PC-3 (cell line): ENCODE measurements at regions not wholly inside any gene's neighbourhood (a gene's known extent, or its start where the extent isn't known, plus 50 kb on each side); places are given as distances from the start of the nearest gene placed in this dataset.
A peak's percentile ranks its signal among the peaks of the same experiment; 100 is the strongest.

Experiments used
- ATAC-seq: fragments of 200-7000 bp; cut with Tn5 transposase; 2 replicates; pipeline ENCODE4 v1.9.1; 2020; ENCODE audit warnings: mild to moderate bottlenecking, moderate library complexity
- BruUV-seq: library from RNA; stranded (reverse); fragments of 400-500 nt; replicated peaks from 2 replicates; lab custom pipeline; 2021; lab: Mats Ljungman, UMichigan
- CTCF ChIA-PET: fragments of 300-600 bp; sonication (Branson Sonifier 250); formaldehyde crosslinking; loops from one replicate; lab custom pipeline; 2022; ENCODE audit warnings: antibody characterized with exemption; lab: Charles Lee
- POLR2A ChIA-PET: fragments of 300-600 bp; sonication (Branson Sonifier 250); formaldehyde crosslinking; loops from one replicate; lab custom pipeline; 2022; ENCODE audit warnings: antibody characterized with exemption; ENCODE audit not compliant: unreplicated experiment; lab: Charles Lee
- DNase-seq: peaks from one replicate; pipeline ENCODE4 v3.0.0-alpha.2; 2015
- H2AFZ ChIP-seq: fragments of 300-600 bp; sonication (generic); 2 replicates; pipeline ENCODE4 v1.6.0; 2016; ENCODE audit warnings: antibody characterized with exemption, low read length
- H3F3A ChIP-seq: fragments of 300-600 bp; sonication (generic); one replicate; pipeline ENCODE4 v1.6.0; 2017; ENCODE audit warnings: antibody characterized with exemption, low read length, control low read depth, mild to moderate bottlenecking; ENCODE audit not compliant: unreplicated experiment
- H3K27ac ChIP-seq: fragments of 300-600 bp; sonication (generic); 2 replicates; pipeline ENCODE4 v1.5.1; 2016; ENCODE audit warnings: mild to moderate bottlenecking, low read length
- H3K27me3 ChIP-seq: fragments of 300-600 bp; sonication (generic); 2 replicates; pipeline ENCODE4 v1.6.1; 2016; ENCODE audit warnings: low read length, mixed read lengths
- H3K36me3 ChIP-seq: fragments of 300-600 bp; sonication (generic); 2 replicates; pipeline ENCODE4 v1.6.1; 2016; ENCODE audit warnings: low read depth, mixed run types, low read length, mixed read lengths
- H3K4me1 ChIP-seq: fragments of 300-600 bp; sonication (generic); 2 replicates; pipeline ENCODE4 v1.5.1; 2016; ENCODE audit warnings: low read length; ENCODE audit not compliant: insufficient read depth
- H3K4me2 ChIP-seq: fragments of 300-600 bp; sonication (generic); 2 replicates; pipeline ENCODE4 v1.6.0; 2016; ENCODE audit warnings: low read length
- H3K4me3 ChIP-seq: fragments of 300-600 bp; sonication (generic); 2 replicates; pipeline ENCODE4 v1.5.1; 2016; ENCODE audit warnings: mild to moderate bottlenecking, low read length, mixed read lengths
- H3K79me2 ChIP-seq: fragments of 300-600 bp; sonication (generic); 2 replicates; pipeline ENCODE4 v1.6.1; 2017; ENCODE audit warnings: low read length, mixed read lengths
- H3K9ac ChIP-seq: fragments of 300-600 bp; sonication (generic); 2 replicates; pipeline ENCODE4 v1.6.0; 2016; ENCODE audit warnings: mild to moderate bottlenecking, low read length
- H3K9me2 ChIP-seq: fragments of 300-600 bp; sonication (generic); replicated peaks from 2 replicates; pipeline ENCODE4 v1.6.1; 2016; ENCODE audit warnings: mixed run types, low read length, mixed read lengths
- H3K9me3 ChIP-seq: fragments of 300-600 bp; sonication (generic); 2 replicates; pipeline ENCODE4 v1.6.1; 2016; ENCODE audit warnings: low read length, mixed read lengths
- H4K20me1 ChIP-seq: fragments of 300-600 bp; sonication (generic); 2 replicates; pipeline ENCODE4 v1.6.1; 2016; ENCODE audit warnings: low read length, mixed read lengths
- CTCF ChIP-seq: fragments of 300-600 bp; sonication (generic); conservative IDR thresholded peaks from 2 replicates; pipeline ENCODE4 v1.5.1; 2017; ENCODE audit warnings: antibody characterized with exemption, low read depth, mild to moderate bottlenecking, low read length
- EZH2 ChIP-seq: fragments of 300-600 bp; sonication (generic); IDR thresholded peaks from one replicate; pipeline ENCODE4 v1.6.1; 2017; ENCODE audit warnings: antibody characterized with exemption, mild to moderate bottlenecking, low read length; ENCODE audit not compliant: unreplicated experiment
- EZH2phosphoT487 ChIP-seq: fragments of 300-600 bp; sonication (generic); IDR thresholded peaks from 2 replicates; pipeline ENCODE4 v1.6.1; 2018; ENCODE audit warnings: mild to moderate bottlenecking, antibody characterized with exemption, low read length, borderline replicate concordance
- intact Hi-C: fragments of 100-400 bp; cut with micrococcal nuclease; formaldehyde crosslinking; loops from 2 replicates; pipeline ENCODE4 v1.9.0; 2023

GRCh38 chr12:98002887-98003493 lies 512.4 kb upstream of the TMPO start:
- Histone ChIP-seq H3K9me3 (no peaks in the 10 kb centered on the region), H3K9me2 (no peaks in the 10 kb centered on the region), H3K79me2 (no peaks in the 10 kb centered on the region), H3K9ac (no peak overlapping the region), H3K36me3 (no peaks in the 10 kb centered on the region), H4K20me1 (no peaks in the 10 kb centered on the region), H3K4me2 (no peak overlapping the region), H3F3A (no peaks in the 10 kb centered on the region), H3K27ac (no peak overlapping the region), H3K4me1 (no peaks in the 10 kb centered on the region), H2AFZ (peak overlapping the region; percentile 38; the same call in 1 of the 2 replicates), H3K4me3 (no peak overlapping the region), H3K27me3 (no peaks in the 10 kb centered on the region)
- no TSS peak for BruUV-seq
- ChIA-PET POLR2A (no interaction called here), CTCF (interaction anchor here (0.6 kb wide), 1 partner anchor 21 kb away, joined by 3 read pairs; no protein-coding TSS in a partner anchor)
- DNase-seq (peak; percentile 77), ATAC-seq (0 out of 2 replicates have a peak, but pooled peaks have one; percentile 49)
- intact Hi-C loops, result loop anchor here (1.0 to 10.0 kb wide), 3 partner anchors 392 to 1424 kb away; no protein-coding TSS in a partner anchor
- peak; percentile 60 for TF ChIP-seq CTCF
- TF ChIP-seq EZH2, result no peak
- no peak for TF ChIP-seq EZH2phosphoT487

GRCh38 chr12:98007963-98008362 lies 507.4 kb upstream of the TMPO start:
- no peaks in the 10 kb centered on the region for H3K9me2 ChIP-seq
- ChIA-PET POLR2A (no interaction called here), CTCF (no interaction called here)
- no peaks in the 10 kb centered on the region for H3K79me2 ChIP-seq
- H3K27ac ChIP-seq, result no peak overlapping the region
- H3K4me1 ChIP-seq, result no peaks in the 10 kb centered on the region
- H2AFZ ChIP-seq, result no peak overlapping the region
- H3K9ac ChIP-seq, result no peak overlapping the region
- TF ChIP-seq EZH2, result no peak
- no peak for TF ChIP-seq CTCF
- TF ChIP-seq EZH2phosphoT487, result no peak
- DNase-seq, result no peak
- H3F3A ChIP-seq, result no peaks in the 10 kb centered on the region
- no TSS peak for BruUV-seq
- intact Hi-C loops, result loop anchor here (10.0 kb wide), 1 partner anchor 387 kb away; no protein-coding TSS in a partner anchor
- H3K9me3 ChIP-seq, result no peaks in the 10 kb centered on the region
- H3K4me3 ChIP-seq, result no peak overlapping the region
- no peak overlapping the region for H3K4me2 ChIP-seq
- no peak for ATAC-seq
- no peaks in the 10 kb centered on the region for H3K36me3 ChIP-seq
- no peaks in the 10 kb centered on the region for H4K20me1 ChIP-seq
- H3K27me3 ChIP-seq, result no peaks in the 10 kb centered on the region

GRCh38 chr12:98013560-98013959 lies 501.8 kb upstream of the TMPO start:
- ATAC-seq, result no peak
- no peak for TF ChIP-seq CTCF
- TF ChIP-seq EZH2, result no peak
- no peak for TF ChIP-seq EZH2phosphoT487
- Histone ChIP-seq H3K9ac (no peak overlapping the region), H3K4me3 (no peak overlapping the region), H3K36me3 (no peaks in the 10 kb centered on the region), H3F3A (no peaks in the 10 kb centered on the region), H4K20me1 (no peaks in the 10 kb centered on the region), H3K4me2 (no peak overlapping the region), H2AFZ (no peak overlapping the region), H3K9me2 (no peaks in the 10 kb centered on the region), H3K27ac (no peak overlapping the region), H3K27me3 (no peaks in the 10 kb centered on the region; the same call in 1 of the 2 replicates), H3K4me1 (no peaks in the 10 kb centered on the region), H3K79me2 (no peaks in the 10 kb centered on the region), H3K9me3 (no peaks in the 10 kb centered on the region)
- no peak for DNase-seq
- CTCF ChIA-PET, result no interaction called here
- intact Hi-C loops, result no loop called here
- no TSS peak for BruUV-seq
- POLR2A ChIA-PET, result no interaction called here
